ENCODE measurements at regions not wholly inside any gene's neighbourhood (a gene's known extent, or its start where the extent isn't known, plus 50 kb on each side); places are given as distances from the start of the nearest gene placed in this dataset.

- TF ChIP-seq YY1 (IDR thresholded peaks at IDR 0.05; ENCODE audit: insufficient read depth, insufficient read length) (no peak), SUZ12 (IDR thresholded peaks at IDR 0.05; ENCODE audit: extremely low read depth, insufficient read depth, insufficient read length) (no peak), ZNF274 (IDR thresholded peaks at IDR 0.05; ENCODE audit: low read depth, low read length) (no peak)
- H3K4me3 ChIP-seq (ENCODE audit: insufficient read length, low read depth) = no peak overlapping the region
- no peak overlapping the region for H3K9ac ChIP-seq (ENCODE audit: insufficient read length, low read depth)
- no peak for DNase-seq (ENCODE audit: low read depth, low spot score)
- H3K9me3 ChIP-seq (ENCODE audit: insufficient read depth, low read length) = no peaks in the 10 kb centered on the region
- no peaks in the 10 kb centered on the region for H3K27me3 ChIP-seq (ENCODE audit: insufficient read depth, insufficient read length)
- no peaks in the 10 kb centered on the region for H3K4me1 ChIP-seq (ENCODE audit: insufficient read depth, insufficient read length)
- H3K36me3 ChIP-seq (ENCODE audit: insufficient read depth, insufficient read length, low read length) = no peaks in the 10 kb centered on the region
Measured at GRCh38 chr1:80659161-80659560, 1141.6 kb upstream of the ADGRL2 start.

DNA sequence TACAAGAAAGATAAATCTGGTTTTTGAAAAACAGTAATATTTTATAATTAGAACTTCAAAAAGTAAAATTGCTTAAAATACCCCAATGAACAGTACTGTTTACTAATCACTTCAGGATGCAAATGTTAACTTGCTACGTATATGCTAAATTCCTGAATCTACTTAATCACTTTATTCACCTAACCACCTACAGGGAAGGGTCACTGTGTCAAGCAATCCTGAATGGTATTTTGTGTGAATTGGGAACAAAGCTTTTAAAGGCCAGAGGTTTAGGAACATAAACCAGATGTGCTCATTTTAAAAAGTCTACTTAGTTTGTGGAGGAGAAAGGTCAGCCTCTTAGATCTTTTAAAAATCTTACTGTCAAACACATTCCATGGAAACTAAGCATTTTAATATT, 1143.0 kb upstream of the ADGRL2 start:
- H3K27me3 ChIP-seq (ENCODE audit: insufficient read depth, insufficient read length) = no peaks in the 10 kb centered on the region
- TF ChIP-seq SUZ12 (IDR thresholded peaks at IDR 0.05; ENCODE audit: extremely low read depth, insufficient read depth, insufficient read length) (no peak), ZNF274 (IDR thresholded peaks at IDR 0.05; ENCODE audit: low read depth, low read length) (no peak), YY1 (IDR thresholded peaks at IDR 0.05; ENCODE audit: insufficient read depth, insufficient read length) (no peak)
- H3K9ac ChIP-seq (ENCODE audit: insufficient read length, low read depth) = no peak overlapping the region
- no peaks in the 10 kb centered on the region for H3K9me3 ChIP-seq (ENCODE audit: insufficient read depth, low read length)
- H3K36me3 ChIP-seq (ENCODE audit: insufficient read depth, insufficient read length, low read length) = no peaks in the 10 kb centered on the region
- H3K4me3 ChIP-seq (ENCODE audit: insufficient read length, low read depth) = no peak overlapping the region
- H3K4me1 ChIP-seq (ENCODE audit: insufficient read depth, insufficient read length) = no peaks in the 10 kb centered on the region
- DNase-seq (ENCODE audit: low read depth, low spot score) = peak; percentile 22

DNA sequence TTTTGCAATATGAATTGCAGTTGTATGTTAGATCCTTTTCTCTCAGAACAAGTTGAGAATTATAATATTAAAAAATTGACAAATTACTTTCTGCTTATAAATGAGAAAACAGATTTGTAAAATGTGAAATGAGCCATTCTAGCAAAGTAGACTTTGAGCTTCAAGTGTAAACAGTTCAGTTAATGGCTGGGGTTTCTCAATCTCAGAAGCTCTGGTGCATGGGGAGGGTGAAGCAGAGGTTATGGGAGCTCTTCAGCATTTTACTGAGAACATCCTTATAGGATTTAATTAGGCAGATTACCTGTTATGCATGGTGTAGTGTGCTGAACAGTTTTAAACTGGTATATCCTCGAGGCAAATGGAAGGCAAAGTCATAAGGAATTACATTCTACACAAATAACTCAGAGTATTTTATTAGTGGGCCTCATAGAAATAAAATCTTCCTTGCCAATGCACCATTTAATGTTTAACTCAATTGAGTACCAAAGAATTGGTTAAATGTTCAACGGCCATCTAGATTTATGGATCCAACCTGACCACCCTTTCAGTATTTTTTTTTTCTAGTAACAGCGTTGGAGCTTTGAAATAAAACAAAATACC, 1143.6 kb upstream of the ADGRL2 start:
- Histone ChIP-seq H3K4me3 (ENCODE audit: insufficient read length, low read depth) (no peak overlapping the region), H3K9me3 (ENCODE audit: insufficient read depth, low read length) (no peaks in the 10 kb centered on the region), H3K4me1 (ENCODE audit: insufficient read depth, insufficient read length) (no peaks in the 10 kb centered on the region), H3K27me3 (ENCODE audit: insufficient read depth, insufficient read length) (no peaks in the 10 kb centered on the region), H3K36me3 (ENCODE audit: insufficient read depth, insufficient read length, low read length) (no peaks in the 10 kb centered on the region), H3K9ac (ENCODE audit: insufficient read length, low read depth) (no peak overlapping the region)
- no peak for DNase-seq (ENCODE audit: low read depth, low spot score)
- TF ChIP-seq YY1 (IDR thresholded peaks at IDR 0.05; ENCODE audit: insufficient read depth, insufficient read length) = no peak

DNA sequence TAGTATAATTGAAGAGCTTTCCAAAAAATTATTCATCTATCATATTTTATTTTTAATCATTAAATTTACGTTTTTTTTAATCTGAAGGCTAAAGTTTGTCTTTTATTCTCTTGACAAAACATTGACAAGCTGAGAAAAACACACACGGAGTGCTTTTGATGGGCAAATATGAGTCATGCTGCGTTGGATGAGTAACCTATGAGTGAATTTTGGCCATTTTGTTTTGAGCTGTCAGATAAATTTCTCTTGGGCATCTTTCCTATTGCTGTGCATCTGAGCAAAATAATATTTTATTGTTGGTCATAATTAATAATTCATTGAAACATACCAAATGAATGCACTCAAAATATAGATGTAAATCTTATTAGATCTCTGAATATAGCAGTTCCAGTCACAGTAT, 1144.1 kb upstream of the ADGRL2 start:
- H3K4me1 ChIP-seq (ENCODE audit: insufficient read depth, insufficient read length) = no peaks in the 10 kb centered on the region
- no peak overlapping the region for H3K9ac ChIP-seq (ENCODE audit: insufficient read length, low read depth)
- no peak for DNase-seq (ENCODE audit: low read depth, low spot score)
- no peaks in the 10 kb centered on the region for H3K9me3 ChIP-seq (ENCODE audit: insufficient read depth, low read length)
- no peaks in the 10 kb centered on the region for H3K27me3 ChIP-seq (ENCODE audit: insufficient read depth, insufficient read length)
- no peak for TF ChIP-seq ZNF274 (IDR thresholded peaks at IDR 0.05; ENCODE audit: low read depth, low read length)
- no peak for TF ChIP-seq YY1 (IDR thresholded peaks at IDR 0.05; ENCODE audit: insufficient read depth, insufficient read length)
- no peak for TF ChIP-seq SUZ12 (IDR thresholded peaks at IDR 0.05; ENCODE audit: extremely low read depth, insufficient read depth, insufficient read length)
- no peak overlapping the region for H3K4me3 ChIP-seq (ENCODE audit: insufficient read length, low read depth)
- no peaks in the 10 kb centered on the region for H3K36me3 ChIP-seq (ENCODE audit: insufficient read depth, insufficient read length, low read length)

GRCh38 chr1:80656014-80656636, 1144.6 kb upstream of the ADGRL2 start:
- no peaks in the 10 kb centered on the region for H3K4me1 ChIP-seq (ENCODE audit: insufficient read depth, insufficient read length)
- H3K4me3 ChIP-seq (ENCODE audit: insufficient read length, low read depth) = no peak overlapping the region
- no peaks in the 10 kb centered on the region for H3K9me3 ChIP-seq (ENCODE audit: insufficient read depth, low read length)
- TF ChIP-seq SUZ12 (IDR thresholded peaks at IDR 0.05; ENCODE audit: extremely low read depth, insufficient read depth, insufficient read length) (no peak), YY1 (IDR thresholded peaks at IDR 0.05; ENCODE audit: insufficient read depth, insufficient read length) (no peak), ZNF274 (IDR thresholded peaks at IDR 0.05; ENCODE audit: low read depth, low read length) (no peak)
- H3K27me3 ChIP-seq (ENCODE audit: insufficient read depth, insufficient read length) = no peaks in the 10 kb centered on the region
- no peaks in the 10 kb centered on the region for H3K36me3 ChIP-seq (ENCODE audit: insufficient read depth, insufficient read length, low read length)
- DNase-seq (ENCODE audit: low read depth, low spot score) = peak; percentile 39
- H3K9ac ChIP-seq (ENCODE audit: insufficient read length, low read depth) = no peak overlapping the region

GRCh38 chr1:80646053-80646452, 1154.7 kb upstream of the ADGRL2 start:
- TF ChIP-seq YY1 (IDR thresholded peaks at IDR 0.05; ENCODE audit: insufficient read depth, insufficient read length) (no peak), ZNF274 (IDR thresholded peaks at IDR 0.05; ENCODE audit: low read depth, low read length) (no peak), SUZ12 (IDR thresholded peaks at IDR 0.05; ENCODE audit: extremely low read depth, insufficient read depth, insufficient read length) (no peak)
- no peaks in the 10 kb centered on the region for H3K36me3 ChIP-seq (ENCODE audit: insufficient read depth, insufficient read length, low read length)
- H3K9me3 ChIP-seq (ENCODE audit: insufficient read depth, low read length) = no peaks in the 10 kb centered on the region
- no peak overlapping the region for H3K9ac ChIP-seq (ENCODE audit: insufficient read length, low read depth)
- H3K27me3 ChIP-seq (ENCODE audit: insufficient read depth, insufficient read length) = no peaks in the 10 kb centered on the region
- H3K4me3 ChIP-seq (ENCODE audit: insufficient read length, low read depth) = no peak overlapping the region
- no peaks in the 10 kb centered on the region for H3K4me1 ChIP-seq (ENCODE audit: insufficient read depth, insufficient read length)
- DNase-seq (ENCODE audit: low read depth, low spot score) = no peak

DNA sequence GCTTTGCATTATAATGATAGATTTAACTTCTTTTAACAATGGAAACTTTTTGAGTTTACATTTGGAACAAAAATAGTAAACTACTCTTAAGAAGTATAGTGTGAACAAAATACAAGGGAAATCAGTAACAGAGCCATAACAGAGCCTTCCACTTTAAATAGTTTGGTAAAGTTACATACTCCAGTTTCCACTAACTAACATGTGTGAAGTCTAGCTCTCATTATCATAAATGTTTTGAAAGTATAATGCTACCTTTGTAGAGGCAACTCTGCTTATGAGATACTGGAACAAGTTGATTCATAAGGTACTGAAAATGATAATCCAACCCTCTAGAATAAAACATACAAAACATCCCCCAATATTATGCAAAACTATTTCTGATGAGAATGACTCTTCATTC, 1155.1 kb upstream of the ADGRL2 start:
- Histone ChIP-seq H3K36me3 (ENCODE audit: insufficient read depth, insufficient read length, low read length) (no peaks in the 10 kb centered on the region), H3K9me3 (ENCODE audit: insufficient read depth, low read length) (no peaks in the 10 kb centered on the region), H3K4me3 (ENCODE audit: insufficient read length, low read depth) (no peak overlapping the region), H3K9ac (ENCODE audit: insufficient read length, low read depth) (no peak overlapping the region), H3K27me3 (ENCODE audit: insufficient read depth, insufficient read length) (no peaks in the 10 kb centered on the region), H3K4me1 (ENCODE audit: insufficient read depth, insufficient read length) (no peaks in the 10 kb centered on the region)
- no peak for TF ChIP-seq ZNF274 (IDR thresholded peaks at IDR 0.05; ENCODE audit: low read depth, low read length)
- TF ChIP-seq SUZ12 (IDR thresholded peaks at IDR 0.05; ENCODE audit: extremely low read depth, insufficient read depth, insufficient read length) = no peak
- TF ChIP-seq YY1 (IDR thresholded peaks at IDR 0.05; ENCODE audit: insufficient read depth, insufficient read length) = no peak
- DNase-seq (ENCODE audit: low read depth, low spot score) = no peak
